ENCODE measurements at regions not wholly inside any gene's neighbourhood (a gene's known extent, or its start where the extent isn't known, plus 50 kb on each side); places are given as distances from the start of the nearest gene placed in this dataset.

DNA sequence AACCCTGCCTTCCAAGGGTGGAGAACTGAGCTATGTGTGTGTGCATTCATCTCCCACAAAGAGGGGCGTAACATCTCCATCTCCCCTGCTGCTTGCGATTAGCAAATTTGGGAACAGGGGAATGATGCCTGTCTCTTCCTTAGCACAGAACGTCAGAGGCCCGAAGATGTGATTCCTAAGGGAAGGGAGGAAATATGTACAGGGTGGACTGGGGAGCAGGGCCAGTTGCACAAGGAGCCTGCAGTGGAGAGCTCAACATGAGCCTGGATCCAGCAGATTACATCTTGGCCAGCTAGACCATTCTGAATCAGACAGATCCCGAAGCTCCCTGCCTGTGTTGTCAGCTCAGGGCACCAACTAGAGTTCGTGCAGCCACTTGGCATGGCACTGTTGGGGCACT, 118.1 kb downstream of the NGF start:
- no peak overlapping the region for H3K4me3 ChIP-seq
- no peaks in the 10 kb centered on the region for H3K27me3 ChIP-seq
- DNase-seq (ENCODE audit: extremely low spot score in 2 of 2) = no peak
- H3K9me3 ChIP-seq = no peaks in the 10 kb centered on the region
- H3K4me1 ChIP-seq = peaks cover 6% of the 10 kb centered on the region
- H3K27ac ChIP-seq = no peak overlapping the region
- TF ChIP-seq POLR2A (IDR thresholded peaks at IDR 0.05) = no peak
- no peak for TF ChIP-seq POLR2AphosphoS5 (IDR thresholded peaks at IDR 0.05; ENCODE audit: insufficient read depth in 1 of 2, low read depth in 1 of 2)
- no peak for TF ChIP-seq CTCF (IDR thresholded peaks at IDR 0.05)
- no peaks in the 10 kb centered on the region for H3K36me3 ChIP-seq
- intact Hi-C loops (cut with DNase I) = no loop called here

DNA sequence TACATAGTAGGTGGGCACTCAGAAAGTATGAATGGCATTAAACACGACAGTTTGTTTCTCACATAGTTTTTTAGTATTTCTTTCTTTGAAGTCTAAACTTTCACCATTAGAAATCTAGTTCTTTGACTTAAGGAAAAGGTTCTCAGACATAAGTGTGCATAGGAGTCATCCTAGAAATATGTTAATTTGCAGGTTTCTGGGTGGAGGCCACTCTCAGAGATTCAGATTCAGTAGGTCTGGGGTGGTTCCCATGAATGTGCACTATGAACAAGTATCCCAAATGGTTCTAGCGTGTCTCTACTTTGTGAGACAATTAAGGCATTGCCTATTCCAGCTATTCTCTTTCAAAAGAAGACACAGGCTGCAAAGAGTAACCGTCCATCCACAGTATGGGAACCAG, 119.3 kb downstream of the NGF start:
- intact Hi-C loops (cut with DNase I) = no loop called here
- H3K27ac ChIP-seq = no peak overlapping the region

DNA sequence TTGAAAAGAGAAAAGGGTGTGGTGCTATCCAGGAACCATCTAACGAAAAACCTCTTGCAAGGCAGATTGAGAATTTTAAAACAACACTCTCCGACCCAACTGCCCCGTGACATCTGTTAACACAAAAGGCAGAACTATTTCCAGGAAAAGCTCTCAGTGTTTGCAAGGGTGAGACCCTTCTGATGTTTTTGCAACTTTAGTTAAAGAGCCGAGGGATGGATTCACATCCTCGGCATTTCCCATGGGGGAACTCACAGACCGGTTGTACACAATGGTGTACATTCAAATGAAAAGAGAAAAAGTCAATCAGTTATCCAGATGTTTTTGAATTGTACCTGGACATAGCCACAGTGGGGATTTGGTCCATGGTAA, 120.0 kb downstream of the NGF start:
- H3K27ac ChIP-seq = no peak overlapping the region
- H3K4me1 ChIP-seq = peaks cover 6% of the 10 kb centered on the region
- TF ChIP-seq POLR2A (IDR thresholded peaks at IDR 0.05) (no peak), POLR2AphosphoS5 (IDR thresholded peaks at IDR 0.05; ENCODE audit: insufficient read depth in 1 of 2, low read depth in 1 of 2) (no peak), CTCF (IDR thresholded peaks at IDR 0.05) (no peak)

More for the DNA sequence above, 119.3 kb downstream of the NGF start:
- no peak for TF ChIP-seq POLR2AphosphoS5 (IDR thresholded peaks at IDR 0.05; ENCODE audit: insufficient read depth in 1 of 2, low read depth in 1 of 2)
- TF ChIP-seq CTCF (IDR thresholded peaks at IDR 0.05) = no peak
- TF ChIP-seq POLR2A (IDR thresholded peaks at IDR 0.05) = no peak
- H3K9me3 ChIP-seq = no peaks in the 10 kb centered on the region
- no peaks in the 10 kb centered on the region for H3K27me3 ChIP-seq
- no peaks in the 10 kb centered on the region for H3K36me3 ChIP-seq
- peaks cover 6% of the 10 kb centered on the region for H3K4me1 ChIP-seq
- no peak overlapping the region for H3K4me3 ChIP-seq
- DNase-seq (ENCODE audit: extremely low spot score in 2 of 2) = no peak

DNA sequence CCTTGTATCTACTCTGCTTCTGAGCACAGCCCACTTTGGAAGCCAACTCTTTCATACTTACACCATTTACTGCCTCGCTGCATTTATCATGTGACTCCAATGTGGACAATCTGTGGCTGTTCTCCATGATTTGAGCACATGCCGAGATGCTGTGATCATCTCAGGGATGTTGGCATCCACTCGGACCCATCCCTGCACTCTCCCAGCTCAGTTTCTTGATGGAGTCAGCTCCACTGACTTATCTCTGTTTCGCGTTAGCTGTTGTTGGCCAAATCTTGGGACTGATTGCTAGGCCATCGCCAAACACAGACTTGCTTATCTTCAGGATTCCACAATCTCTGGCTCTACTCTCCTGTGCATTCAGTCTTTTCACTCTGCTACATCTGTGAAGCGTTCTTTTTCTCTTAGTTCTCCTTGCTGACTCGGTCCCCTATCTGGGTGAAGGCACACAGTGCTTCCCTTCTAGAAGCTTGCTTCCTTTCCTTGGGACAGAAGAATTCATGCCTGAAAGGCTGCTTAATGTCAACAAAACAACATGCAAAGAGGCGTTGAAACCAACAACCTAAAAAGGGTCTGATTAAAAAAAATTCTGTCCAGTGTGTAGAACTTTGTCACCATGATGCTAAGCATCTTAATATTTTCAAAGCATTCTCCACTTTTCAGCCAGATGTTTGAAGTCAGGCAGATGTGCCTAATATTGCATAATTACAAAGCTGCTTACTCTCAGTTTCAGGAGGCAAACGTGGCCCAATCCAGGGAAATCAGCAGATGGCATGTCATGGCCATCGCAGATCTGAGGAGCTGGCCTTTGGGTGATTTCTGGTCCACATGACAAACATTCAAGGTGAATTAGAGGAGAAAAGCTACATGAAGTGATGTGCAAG, 120.7 kb downstream of the NGF start:
- Histone ChIP-seq H3K27ac (no peak overlapping the region), H3K9me3 (no peaks in the 10 kb centered on the region), H3K36me3 (no peaks in the 10 kb centered on the region), H3K4me3 (no peak overlapping the region), H3K4me1 (peaks cover 6% of the 10 kb centered on the region), H3K27me3 (no peaks in the 10 kb centered on the region)
- intact Hi-C loops (cut with DNase I) = no loop called here
- TF ChIP-seq POLR2AphosphoS5 (IDR thresholded peaks at IDR 0.05; ENCODE audit: insufficient read depth in 1 of 2, low read depth in 1 of 2) (no peak), POLR2A (IDR thresholded peaks at IDR 0.05) (no peak), CTCF (IDR thresholded peaks at IDR 0.05) (no peak)
- DNase-seq (ENCODE audit: extremely low spot score in 2 of 2) = no peak

More for the DNA sequence above, 120.0 kb downstream of the NGF start:
- intact Hi-C loops (cut with DNase I) = no loop called here
- H3K27me3 ChIP-seq = no peaks in the 10 kb centered on the region
- no peaks in the 10 kb centered on the region for H3K36me3 ChIP-seq
- H3K9me3 ChIP-seq = no peaks in the 10 kb centered on the region
- no peak for DNase-seq (ENCODE audit: extremely low spot score in 2 of 2)
- no peak overlapping the region for H3K4me3 ChIP-seq
